ENCODE measurements at regions not wholly inside any gene's neighbourhood (a gene's known extent, or its start where the extent isn't known, plus 50 kb on each side); places are given as distances from the start of the nearest gene placed in this dataset.

DNA sequence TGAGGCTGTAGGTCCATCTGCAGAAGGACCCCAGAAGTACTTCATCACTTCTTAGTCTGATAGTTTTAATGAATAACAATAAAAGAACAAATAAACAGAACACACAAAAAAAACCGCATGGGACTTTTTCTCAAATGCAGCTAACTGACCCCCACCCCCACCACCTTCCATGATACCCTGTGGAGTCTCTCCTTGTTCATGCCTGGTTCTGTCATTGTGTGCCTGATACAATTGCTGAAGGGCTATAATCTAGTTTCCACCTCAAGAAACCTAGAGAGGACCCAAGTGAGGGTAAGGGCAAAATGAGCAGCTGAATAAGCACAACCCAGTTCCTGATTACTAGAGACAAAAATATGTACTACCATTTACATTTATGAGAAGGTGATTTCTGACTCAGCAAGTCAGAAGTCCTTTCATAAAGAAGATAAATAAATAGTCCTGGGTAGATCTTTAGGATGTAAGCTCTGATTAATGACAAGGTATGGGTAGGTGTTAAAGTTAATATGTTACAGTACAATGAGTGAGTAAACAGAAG, 155.1 kb downstream of the TMA16 start:
- TF ChIP-seq EZH2phosphoT487 (IDR thresholded peaks at IDR 0.05; ENCODE audit: insufficient read depth, low read depth) = no peak
- TF ChIP-seq EZH2 (IDR thresholded peaks at IDR 0.05; ENCODE audit: insufficient read depth, poor library complexity, severe bottlenecking) = no peak

All from GM23248 (cell line).